ENCODE measurements at regions not wholly inside any gene's neighbourhood (a gene's known extent, or its start where the extent isn't known, plus 50 kb on each side); places are given as distances from the start of the nearest gene placed in this dataset.

DNA sequence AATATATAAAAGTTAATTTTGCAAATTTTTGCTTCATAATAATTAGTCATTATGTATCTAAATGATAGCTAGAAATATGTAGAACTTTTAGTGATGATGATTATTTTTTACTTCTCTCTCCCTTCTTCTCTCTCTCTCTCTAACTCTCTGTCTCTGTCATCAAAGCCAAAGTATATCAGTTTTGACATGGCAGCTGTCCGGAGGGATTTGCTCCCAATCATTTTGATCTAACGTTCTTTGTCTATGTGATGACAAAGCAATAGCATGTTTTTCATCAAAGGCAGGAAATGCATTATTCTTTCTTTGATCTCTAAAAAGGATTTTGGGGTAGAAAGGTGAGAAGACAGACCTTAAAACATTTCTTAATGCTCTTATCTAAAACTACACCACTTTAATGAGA, 402.1 kb downstream of the PDGFC start:
- Histone ChIP-seq H3K4me1 (peaks cover 24% of the 10 kb centered on the region), H4K20me1 (ENCODE audit: low read depth) (no peaks in the 10 kb centered on the region), H3K79me2 (ENCODE audit: low read depth) (no peaks in the 10 kb centered on the region), H3K9ac (no peak overlapping the region), H3K4me2 (peak overlapping the region; percentile 44), H3K9me3 (ENCODE audit: low read depth) (no peaks in the 10 kb centered on the region), H3K36me3 (no peaks in the 10 kb centered on the region), H3K27me3 (no peaks in the 10 kb centered on the region), H3K27ac (no peak overlapping the region), H3K4me3 (no peak overlapping the region), H3F3A (ENCODE audit: low read depth) (peaks cover 10% of the 10 kb centered on the region), H2AFZ (replicated peaks) (no peak overlapping the region)
- no peak for DNase-seq (ENCODE audit: low spot score)
- H3K4me3 Mint-ChIP-seq: no peak overlapping the region
- no peaks in the 10 kb centered on the region for H3K9me3 Mint-ChIP-seq
- TF ChIP-seq EZH2phosphoT487 (IDR thresholded peaks at IDR 0.05) (no peak), EZH2 (IDR thresholded peaks at IDR 0.05) (no peak)
- TF ChIP-seq, protein P1, sequence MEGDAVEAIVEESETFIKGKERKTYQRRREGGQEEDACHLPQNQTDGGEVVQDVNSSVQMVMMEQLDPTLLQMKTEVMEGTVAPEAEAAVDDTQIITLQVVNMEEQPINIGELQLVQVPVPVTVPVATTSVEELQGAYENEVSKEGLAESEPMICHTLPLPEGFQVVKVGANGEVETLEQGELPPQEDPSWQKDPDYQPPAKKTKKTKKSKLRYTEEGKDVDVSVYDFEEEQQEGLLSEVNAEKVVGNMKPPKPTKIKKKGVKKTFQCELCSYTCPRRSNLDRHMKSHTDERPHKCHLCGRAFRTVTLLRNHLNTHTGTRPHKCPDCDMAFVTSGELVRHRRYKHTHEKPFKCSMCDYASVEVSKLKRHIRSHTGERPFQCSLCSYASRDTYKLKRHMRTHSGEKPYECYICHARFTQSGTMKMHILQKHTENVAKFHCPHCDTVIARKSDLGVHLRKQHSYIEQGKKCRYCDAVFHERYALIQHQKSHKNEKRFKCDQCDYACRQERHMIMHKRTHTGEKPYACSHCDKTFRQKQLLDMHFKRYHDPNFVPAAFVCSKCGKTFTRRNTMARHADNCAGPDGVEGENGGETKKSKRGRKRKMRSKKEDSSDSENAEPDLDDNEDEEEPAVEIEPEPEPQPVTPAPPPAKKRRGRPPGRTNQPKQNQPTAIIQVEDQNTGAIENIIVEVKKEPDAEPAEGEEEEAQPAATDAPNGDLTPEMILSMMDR (IDR thresholded peaks at IDR 0.05): no peak
- H3K36me3 Mint-ChIP-seq: peaks cover 2% of the 10 kb centered on the region
- peaks cover 29% of the 10 kb centered on the region for H3K4me1 Mint-ChIP-seq
- no peak overlapping the region for H3K27ac Mint-ChIP-seq
- peaks cover 2% of the 10 kb centered on the region for H3K27me3 Mint-ChIP-seq (ENCODE audit: insufficient read depth, low read depth)

DNA sequence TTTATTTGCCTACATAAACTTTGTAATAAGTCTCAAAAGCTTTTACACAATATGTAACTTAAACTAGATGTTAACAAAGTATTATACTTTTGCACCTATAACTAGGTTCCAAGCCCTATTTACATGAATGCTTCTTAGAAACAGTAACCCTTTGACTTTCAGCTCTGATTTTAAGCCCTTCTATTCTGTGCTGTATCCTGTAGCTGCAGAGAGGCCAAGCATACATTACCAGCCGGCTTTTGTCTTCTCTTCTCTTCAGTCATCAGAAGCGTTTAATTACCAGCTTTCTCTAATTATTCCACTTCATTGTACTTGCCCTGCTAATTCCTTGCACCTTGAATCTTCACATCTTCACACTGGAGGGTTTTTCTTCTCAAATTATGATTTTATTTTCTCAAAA, 403.1 kb downstream of the PDGFC start:
- Histone ChIP-seq H3K4me2 (peak overlapping the region; percentile 75), H3K79me2 (ENCODE audit: low read depth) (no peaks in the 10 kb centered on the region), H3F3A (ENCODE audit: low read depth) (peaks cover 10% of the 10 kb centered on the region), H3K9me3 (ENCODE audit: low read depth) (no peaks in the 10 kb centered on the region), H3K9ac (no peak overlapping the region), H3K36me3 (no peaks in the 10 kb centered on the region), H3K4me3 (peak overlapping the region; percentile 29), H3K27me3 (no peaks in the 10 kb centered on the region), H2AFZ (replicated peaks) (no peak overlapping the region), H3K27ac (no peak overlapping the region), H4K20me1 (ENCODE audit: low read depth) (no peaks in the 10 kb centered on the region), H3K4me1 (peaks cover 24% of the 10 kb centered on the region)
- DNase-seq (ENCODE audit: low spot score): peak; percentile 80
- TF ChIP-seq EZH2 (IDR thresholded peaks at IDR 0.05) (no peak), EZH2phosphoT487 (IDR thresholded peaks at IDR 0.05) (peak; percentile 55)
- TF ChIP-seq, protein P1 (IDR thresholded peaks at IDR 0.05): no peak
- peak overlapping the region; percentile 55 for H3K27ac Mint-ChIP-seq
- H3K9me3 Mint-ChIP-seq: no peaks in the 10 kb centered on the region
- no peak overlapping the region for H3K4me3 Mint-ChIP-seq
- peaks cover 2% of the 10 kb centered on the region for H3K36me3 Mint-ChIP-seq
- H3K4me1 Mint-ChIP-seq: peaks cover 38% of the 10 kb centered on the region
- H3K27me3 Mint-ChIP-seq (ENCODE audit: insufficient read depth, low read depth): peaks cover 2% of the 10 kb centered on the region

DNA sequence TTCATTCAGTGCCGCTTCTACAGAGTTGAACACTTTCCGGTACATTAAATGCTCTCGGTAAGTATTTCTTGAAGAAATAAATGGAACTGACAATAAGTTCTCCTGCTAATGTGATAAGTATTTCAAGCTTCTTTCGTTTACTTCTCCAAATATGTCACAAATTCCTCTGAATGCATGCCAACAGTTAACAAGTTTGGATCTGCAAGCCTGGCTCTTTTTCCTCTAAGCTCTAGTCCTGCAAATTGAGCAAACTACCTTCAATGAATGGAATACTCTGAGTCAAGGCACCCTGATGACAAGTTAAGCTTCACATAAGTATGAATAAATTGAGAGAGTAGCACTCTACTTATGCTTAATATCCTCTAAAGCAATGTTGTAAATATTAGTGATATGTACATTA, 403.6 kb downstream of the PDGFC start:
- Histone ChIP-seq H2AFZ (replicated peaks) (no peak overlapping the region), H4K20me1 (ENCODE audit: low read depth) (no peaks in the 10 kb centered on the region), H3F3A (ENCODE audit: low read depth) (peaks cover 10% of the 10 kb centered on the region), H3K27ac (no peak overlapping the region), H3K4me2 (peak overlapping the region; percentile 75), H3K9ac (no peak overlapping the region), H3K4me3 (no peak overlapping the region), H3K27me3 (no peaks in the 10 kb centered on the region), H3K36me3 (no peaks in the 10 kb centered on the region), H3K9me3 (ENCODE audit: low read depth) (no peaks in the 10 kb centered on the region), H3K4me1 (peaks cover 24% of the 10 kb centered on the region), H3K79me2 (ENCODE audit: low read depth) (no peaks in the 10 kb centered on the region)
- Mint-ChIP-seq H3K4me1 (peaks cover 40% of the 10 kb centered on the region), H3K27ac (no peak overlapping the region), H3K27me3 (ENCODE audit: insufficient read depth, low read depth) (peaks cover 2% of the 10 kb centered on the region), H3K9me3 (no peaks in the 10 kb centered on the region), H3K4me3 (no peak overlapping the region), H3K36me3 (peaks cover 2% of the 10 kb centered on the region)
- DNase-seq (ENCODE audit: low spot score): peak; percentile 3
- TF ChIP-seq, protein P1 (IDR thresholded peaks at IDR 0.05): no peak
- TF ChIP-seq EZH2 (IDR thresholded peaks at IDR 0.05): no peak
- TF ChIP-seq EZH2phosphoT487 (IDR thresholded peaks at IDR 0.05): no peak

Measured in neural progenitor cell (in vitro differentiated cells).